NCI-H1048 (cell line): ENCODE measurements at regions not wholly inside any gene's neighbourhood (a gene's known extent, or its start where the extent isn't known, plus 50 kb on each side); places are given as distances from the start of the nearest gene placed in this dataset.

Experiments
- DNase-seq: peaks from one replicate; lab custom pipeline; 2025; lab: John Stamatoyannopoulos, UW

GRCh38 chr1:228894442-228894989 is 159.2 kb downstream of the RHOU start:
- no peak for DNase-seq

GRCh38 chr1:228897901-228898300 is 162.6 kb downstream of the RHOU start:
- DNase-seq, result no peak

- DNase-seq, result no peak
These were observed 163.3 kb downstream of the RHOU start for GRCh38 chr1:228898582-228898992.

- no peak for DNase-seq
These were observed 164.2 kb downstream of the RHOU start for GRCh38 chr1:228899421-228899956.

GRCh38 chr1:228900099-228900885 is 165.0 kb downstream of the RHOU start:
- no peak for DNase-seq

GRCh38 chr1:228900886-228901392 is 165.7 kb downstream of the RHOU start:
- DNase-seq, result no peak

GRCh38 chr1:228901936-228902681 is 166.8 kb downstream of the RHOU start:
- DNase-seq, result no peak

- peak; percentile 92 for DNase-seq
These were observed 167.6 kb downstream of the RHOU start for GRCh38 chr1:228902781-228903433.

- DNase-seq, result no peak
These were observed 168.3 kb downstream of the RHOU start for GRCh38 chr1:228903434-228904071.

GRCh38 chr1:228904222-228904621 is 168.9 kb downstream of the RHOU start:
- DNase-seq, result no peak

- peak; percentile 55 for DNase-seq
These were observed 170.4 kb downstream of the RHOU start for GRCh38 chr1:228905701-228906101.

GRCh38 chr1:228906223-228906860 is 171.1 kb downstream of the RHOU start:
- no peak for DNase-seq

- no peak for DNase-seq
These were observed 176.2 kb downstream of the RHOU start for GRCh38 chr1:228911225-228912210.

- no peak for DNase-seq
These were observed 178.5 kb downstream of the RHOU start for GRCh38 chr1:228913626-228914414.

- no peak for DNase-seq
These were observed 179.4 kb downstream of the RHOU start for GRCh38 chr1:228914700-228915099.

GRCh38 chr1:228917342-228917741 is 182.1 kb downstream of the RHOU start:
- no peak for DNase-seq

- DNase-seq, result no peak
These were observed 182.5 kb downstream of the RHOU start for GRCh38 chr1:228917755-228918154.

GRCh38 chr1:228918335-228918734 is 183.1 kb downstream of the RHOU start:
- no peak for DNase-seq

- DNase-seq, result no peak
These were observed 184.6 kb downstream of the RHOU start for GRCh38 chr1:228919914-228920313.
